Smooth muscle cell (in vitro differentiated cells): ENCODE measurements at regions not wholly inside any gene's neighbourhood (a gene's known extent, or its start where the extent isn't known, plus 50 kb on each side); places are given as distances from the start of the nearest gene placed in this dataset.
A peak's percentile ranks its signal among the peaks of the same experiment; 100 is the strongest.
"Not testable (repeated sequence)": the region's sequence is repeated elsewhere in the genome, so short reads cannot be mapped to it uniquely, and the experiment has no call there.

Experiments used
- DNase-seq: peaks from one replicate; lab custom pipeline; 2025; ENCODE audit not compliant: unreplicated experiment; lab: John Stamatoyannopoulos, UW
- H2AFZ ChIP-seq: fragments of 200-600 bp; sonication (generic); 2 replicates; pipeline ENCODE4 v1.6.0; 2016; ENCODE audit warnings: antibody characterized with exemption, low read depth, mild to moderate bottlenecking
- H3F3A ChIP-seq: fragments of 200-600 bp; sonication (generic); 2 replicates; pipeline ENCODE4 v1.6.0; 2017; ENCODE audit warnings: antibody characterized with exemption, low read depth
- H3K27ac ChIP-seq: fragments of 200-600 bp; sonication (generic); 2 replicates; pipeline ENCODE4 v1.5.1; 2016; ENCODE audit warnings: low read depth, mild to moderate bottlenecking
- H3K27me3 ChIP-seq: fragments of 200-600 bp; sonication (generic); 2 replicates; pipeline ENCODE4 v1.6.1; 2016; ENCODE audit warnings: low read depth, mild to moderate bottlenecking
- H3K36me3 ChIP-seq: fragments of 200-600 bp; sonication (generic); 2 replicates; pipeline ENCODE4 v1.5.1; 2016; ENCODE audit warnings: low read depth
- H3K4me1 ChIP-seq: fragments of 200-600 bp; sonication (generic); 2 replicates; pipeline ENCODE4 v1.5.1; 2016; ENCODE audit warnings: low read depth
- H3K4me2 ChIP-seq: fragments of 200-600 bp; sonication (generic); 2 replicates; pipeline ENCODE4 v1.6.0; 2016; ENCODE audit warnings: mild to moderate bottlenecking
- H3K4me3 ChIP-seq: fragments of 200-600 bp; sonication (generic); 2 replicates; pipeline ENCODE4 v1.5.1; 2016; ENCODE audit warnings: mild to moderate bottlenecking
- H3K79me2 ChIP-seq: fragments of 200-600 bp; sonication (generic); 2 replicates; pipeline ENCODE4 v1.6.0; 2016; ENCODE audit warnings: low read depth, mild to moderate bottlenecking
- H3K9ac ChIP-seq: fragments of 200-600 bp; sonication (generic); 2 replicates; pipeline ENCODE4 v1.6.0; 2016; ENCODE audit warnings: low read depth
- H3K9me3 ChIP-seq: fragments of 200-600 bp; sonication (generic); replicated peaks from 2 replicates; pipeline ENCODE4 v1.5.1; 2016; ENCODE audit warnings: low read depth
- H4K20me1 ChIP-seq: fragments of 200-600 bp; sonication (generic); 2 replicates; pipeline ENCODE4 v1.6.0; 2016; ENCODE audit warnings: low read depth
- CTCF ChIP-seq: fragments of 200-600 bp; sonication (generic); IDR thresholded peaks from 2 replicates; pipeline ENCODE4 v1.5.1; 2017; ENCODE audit warnings: borderline replicate concordance, mild to moderate bottlenecking, antibody characterized with exemption; ENCODE audit not compliant: insufficient read depth, poor library complexity, severe bottlenecking
- WGBS: methylation state at CpG from one replicate; pipeline ENCODE4 v1.1.7; 2016; ENCODE audit warnings: low lambda C conversion rate; 5-methylcytosine and 5-hydroxymethylcytosine counted together

GRCh38 chr5:153276151-153276550 is 214.3 kb upstream of the GRIA1 start:
- 50% methylated on average over 4 of the region's 4 CpGs for WGBS
- H3K79me2 ChIP-seq = no peaks in the 10 kb centered on the region
- DNase-seq = peak; percentile 2

GRCh38 chr5:153296251-153296844 is 194.1 kb upstream of the GRIA1 start:
- H3K27ac ChIP-seq, H3K36me3 ChIP-seq, H3F3A ChIP-seq, H3K4me2 ChIP-seq, H2AFZ ChIP-seq, H3K4me1 ChIP-seq, H3K27me3 ChIP-seq, H3K4me3 ChIP-seq, DNase-seq, H3K79me2 ChIP-seq, H3K9me3 ChIP-seq, H4K20me1 ChIP-seq, H3K9ac ChIP-seq: not testable (repeated sequence)
- no CpG with 5 or more reads among the region's 45 CpGs for WGBS

More at GRCh38 chr5:153276151-153276550, 214.3 kb upstream of the GRIA1 start:
- no peak for TF ChIP-seq CTCF
- no peak overlapping the region for H3K4me2 ChIP-seq
- no peaks in the 10 kb centered on the region for H3K27me3 ChIP-seq
- no peak overlapping the region for H3K9ac ChIP-seq
- no peak overlapping the region for H3K27ac ChIP-seq
- no peak overlapping the region for H3K4me3 ChIP-seq
- H3F3A ChIP-seq = no peaks in the 10 kb centered on the region
- no peaks in the 10 kb centered on the region for H4K20me1 ChIP-seq
- H3K36me3 ChIP-seq = no peaks in the 10 kb centered on the region
- H3K9me3 ChIP-seq = no peaks in the 10 kb centered on the region
- no peaks in the 10 kb centered on the region for H3K4me1 ChIP-seq
- H2AFZ ChIP-seq = no peak overlapping the region

- no peak overlapping the region for H2AFZ ChIP-seq
- H3K27me3 ChIP-seq = no peaks in the 10 kb centered on the region
- no peaks in the 10 kb centered on the region for H3K79me2 ChIP-seq
- H3F3A ChIP-seq = no peaks in the 10 kb centered on the region
- no peaks in the 10 kb centered on the region for H4K20me1 ChIP-seq
- whole genome bisulfite sequencing = 70% methylated on average over 4 of the region's 4 CpGs
- no peak overlapping the region for H3K9ac ChIP-seq
- no peaks in the 10 kb centered on the region for H3K4me1 ChIP-seq
- H3K27ac ChIP-seq = no peak overlapping the region
- no peaks in the 10 kb centered on the region for H3K9me3 ChIP-seq
- H3K4me2 ChIP-seq = no peak overlapping the region
- no peaks in the 10 kb centered on the region for H3K36me3 ChIP-seq
- no peak for DNase-seq
- no peak for TF ChIP-seq CTCF
- H3K4me3 ChIP-seq = no peak overlapping the region
Observed at GRCh38 chr5:153299891-153300290, 190.6 kb upstream of the GRIA1 start.

- no peaks in the 10 kb centered on the region for H3K36me3 ChIP-seq
- no peak overlapping the region for H3K27ac ChIP-seq
- 71% methylated on average over 1 of the region's 1 CpG for WGBS
- H4K20me1 ChIP-seq = no peaks in the 10 kb centered on the region
- no peaks in the 10 kb centered on the region for H3K9me3 ChIP-seq
- no peaks in the 10 kb centered on the region for H3K79me2 ChIP-seq
- H2AFZ ChIP-seq = no peak overlapping the region
- no peak overlapping the region for H3K9ac ChIP-seq
- no peak for DNase-seq
- no peak overlapping the region for H3K4me2 ChIP-seq
- H3K4me3 ChIP-seq = no peak overlapping the region
- no peak for TF ChIP-seq CTCF
- H3K27me3 ChIP-seq = no peaks in the 10 kb centered on the region
- H3K4me1 ChIP-seq = no peaks in the 10 kb centered on the region
- no peaks in the 10 kb centered on the region for H3F3A ChIP-seq
Observed at GRCh38 chr5:153308282-153308681, 182.2 kb upstream of the GRIA1 start.
